Trophoblast cell (in vitro differentiated cells and primary cell): ENCODE measurements at regions not wholly inside any gene's neighbourhood (a gene's known extent, or its start where the extent isn't known, plus 50 kb on each side); places are given as distances from the start of the nearest gene placed in this dataset.

Source experiments
- DNase-seq, 2 donors: peaks; one replicate each; pipeline ENCODE4 v3.0.0-alpha.2; 2016
- H2AFZ ChIP-seq: 2 replicates; pipeline ENCODE4 v1.6.1; 2013; ENCODE audit warnings: low read length, moderate library complexity, mild to moderate bottlenecking; ENCODE audit not compliant: insufficient read depth, poor library complexity
- H2AK5ac ChIP-seq: 2 replicates; pipeline ENCODE4 v1.6.1; 2013; ENCODE audit warnings: mild to moderate bottlenecking, low read length
- H2BK120ac ChIP-seq: 2 replicates; pipeline ENCODE4 v1.6.1; 2013; ENCODE audit warnings: low read length, mild to moderate bottlenecking, moderate library complexity; ENCODE audit not compliant: insufficient read depth, poor library complexity
- H2BK12ac ChIP-seq: 2 replicates; pipeline ENCODE4 v1.6.1; 2013; ENCODE audit warnings: mild to moderate bottlenecking, low read length, moderate library complexity
- H2BK5ac ChIP-seq: 2 replicates; pipeline ENCODE4 v1.6.1; 2013; ENCODE audit warnings: low read length, low read depth, moderate library complexity, mild to moderate bottlenecking; ENCODE audit not compliant: poor library complexity
- H3K14ac ChIP-seq: 2 replicates; pipeline ENCODE4 v1.6.1; 2013; ENCODE audit warnings: mild to moderate bottlenecking, low read length
- H3K18ac ChIP-seq: 2 replicates; pipeline ENCODE4 v1.6.1; 2013; ENCODE audit warnings: mild to moderate bottlenecking, low read length
- H3K23ac ChIP-seq: 2 replicates; pipeline ENCODE4 v1.6.1; 2013; ENCODE audit warnings: low read length
- H3K27ac ChIP-seq: 2 replicates; pipeline ENCODE4 v1.5.1; 2013; ENCODE audit warnings: low read depth, mild to moderate bottlenecking, inconsistent platforms, low read length, moderate library complexity
- H3K27me3 ChIP-seq: 2 replicates; pipeline ENCODE4 v1.6.1; 2013; ENCODE audit warnings: inconsistent platforms, mild to moderate bottlenecking, low read length, moderate library complexity; ENCODE audit not compliant: insufficient read depth
- H3K36me3 ChIP-seq, 2 experiments: 1 replicate in 1 of 2; 2 replicates in 1 of 2; pipeline ENCODE4 v1.6.1; 2013; ENCODE audit warnings: low read length in 2 of 2, mild to moderate bottlenecking in 2 of 2, moderate library complexity in 1 of 2; ENCODE audit not compliant: insufficient read depth in 2 of 2, control insufficient read depth in 1 of 2
- H3K4ac ChIP-seq: 2 replicates; pipeline ENCODE4 v1.6.1; 2013; ENCODE audit warnings: low read depth, mild to moderate bottlenecking, low read length, moderate library complexity
- H3K4me1 ChIP-seq, 2 experiments: 1 replicate in 1 of 2; 2 replicates in 1 of 2; pipeline ENCODE4 v1.6.1; 2013; ENCODE audit warnings: low read length in 2 of 2, mild to moderate bottlenecking in 2 of 2, moderate library complexity in 1 of 2; ENCODE audit not compliant: insufficient read depth in 2 of 2, control insufficient read depth in 1 of 2
- H3K4me2 ChIP-seq: 2 replicates; pipeline ENCODE4 v1.6.1; 2013; ENCODE audit warnings: inconsistent platforms, mild to moderate bottlenecking, low read length, moderate library complexity
- H3K4me3 ChIP-seq: 2 replicates; pipeline ENCODE4 v1.5.1; 2013; ENCODE audit warnings: mild to moderate bottlenecking, low read depth, low read length, inconsistent platforms
- H3K79me1 ChIP-seq: one replicate; pipeline ENCODE4 v1.6.1; 2013; ENCODE audit warnings: low read length
- H3K79me2 ChIP-seq: 2 replicates; pipeline ENCODE4 v1.6.1; 2013; ENCODE audit warnings: low read length, mild to moderate bottlenecking; ENCODE audit not compliant: control insufficient read depth, insufficient read depth, poor library complexity
- H3K9ac ChIP-seq: 2 replicates; pipeline ENCODE4 v1.6.1; 2013; ENCODE audit warnings: mild to moderate bottlenecking, low read length
- H3K9me3 ChIP-seq: 2 replicates; pipeline ENCODE4 v1.6.1; 2013; ENCODE audit warnings: low read depth, mild to moderate bottlenecking, control low read depth, inconsistent platforms, low read length; ENCODE audit not compliant: insufficient read depth
- H4K12ac ChIP-seq: 2 replicates; pipeline ENCODE4 v1.6.1; 2013; ENCODE audit warnings: low read depth, mild to moderate bottlenecking, low read length, moderate library complexity
- H4K8ac ChIP-seq: 2 replicates; pipeline ENCODE4 v1.6.1; 2013; ENCODE audit warnings: low read depth, mild to moderate bottlenecking, low read length, moderate library complexity
- H4K91ac ChIP-seq: one replicate; pipeline ENCODE4 v1.6.1; 2013; ENCODE audit warnings: low read depth, mild to moderate bottlenecking, low read length, moderate library complexity
- WGBS: extraction: QIAGEN DNeasy Blood & Tissue Kit; methylation state at CpG from one replicate; pipeline ENCODE4 v1.1.7; 2013; ENCODE audit warnings: missing lambda C conversion rate; ENCODE audit not compliant: insufficient read length, insufficient coverage; ENCODE audit errors: extremely low coverage; 5-methylcytosine and 5-hydroxymethylcytosine counted together

DNA sequence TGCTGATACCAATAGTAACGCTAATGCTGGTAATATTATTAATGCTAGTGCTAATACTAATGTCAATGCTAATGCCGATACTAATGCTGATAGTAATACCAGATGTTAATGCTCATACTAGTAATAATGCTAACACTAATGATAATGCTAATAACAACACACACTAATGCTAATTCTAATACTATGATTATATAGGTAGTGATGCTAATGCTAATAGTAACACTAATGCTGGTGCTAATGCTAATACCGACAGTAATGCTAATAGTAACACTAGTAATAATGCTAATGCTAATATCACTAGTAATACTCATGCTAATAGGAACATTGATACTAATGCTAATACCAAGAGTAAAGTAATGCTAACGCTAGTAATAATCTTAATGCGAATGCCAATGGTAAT lies 406.4 kb upstream of the RNF32 start:
- no peak overlapping the region for H2BK120ac ChIP-seq
- no peak overlapping the region for H3K18ac ChIP-seq
- no peak for DNase-seq
- no peak overlapping the region for H2AK5ac ChIP-seq
- H3K79me1 ChIP-seq: no peaks in the 10 kb centered on the region
- H2BK5ac ChIP-seq: no peak overlapping the region
- H4K91ac ChIP-seq: no peak overlapping the region
- no peak overlapping the region for H3K23ac ChIP-seq
- no peak overlapping the region for H2BK12ac ChIP-seq
- no peaks in the 10 kb centered on the region for H3K4me1 ChIP-seq
- H3K4me3 ChIP-seq: no peak overlapping the region
- H3K4me2 ChIP-seq: no peak overlapping the region
- no peak overlapping the region for H3K4ac ChIP-seq
- H3K27me3 ChIP-seq: no peaks in the 10 kb centered on the region
- H3K14ac ChIP-seq: no peak overlapping the region
- no peak overlapping the region for H3K27ac ChIP-seq
- H3K36me3 ChIP-seq: no peaks in the 10 kb centered on the region
- WGBS: no CpG with 5 or more reads among the region's 5 CpGs
- no peaks in the 10 kb centered on the region for H3K79me2 ChIP-seq
- H2AFZ ChIP-seq: no peak overlapping the region
- H3K9ac ChIP-seq: no peak overlapping the region
- H3K9me3 ChIP-seq: peaks cover 11% of the 10 kb centered on the region
- no peak overlapping the region for H4K12ac ChIP-seq
- H4K8ac ChIP-seq: no peak overlapping the region

DNA sequence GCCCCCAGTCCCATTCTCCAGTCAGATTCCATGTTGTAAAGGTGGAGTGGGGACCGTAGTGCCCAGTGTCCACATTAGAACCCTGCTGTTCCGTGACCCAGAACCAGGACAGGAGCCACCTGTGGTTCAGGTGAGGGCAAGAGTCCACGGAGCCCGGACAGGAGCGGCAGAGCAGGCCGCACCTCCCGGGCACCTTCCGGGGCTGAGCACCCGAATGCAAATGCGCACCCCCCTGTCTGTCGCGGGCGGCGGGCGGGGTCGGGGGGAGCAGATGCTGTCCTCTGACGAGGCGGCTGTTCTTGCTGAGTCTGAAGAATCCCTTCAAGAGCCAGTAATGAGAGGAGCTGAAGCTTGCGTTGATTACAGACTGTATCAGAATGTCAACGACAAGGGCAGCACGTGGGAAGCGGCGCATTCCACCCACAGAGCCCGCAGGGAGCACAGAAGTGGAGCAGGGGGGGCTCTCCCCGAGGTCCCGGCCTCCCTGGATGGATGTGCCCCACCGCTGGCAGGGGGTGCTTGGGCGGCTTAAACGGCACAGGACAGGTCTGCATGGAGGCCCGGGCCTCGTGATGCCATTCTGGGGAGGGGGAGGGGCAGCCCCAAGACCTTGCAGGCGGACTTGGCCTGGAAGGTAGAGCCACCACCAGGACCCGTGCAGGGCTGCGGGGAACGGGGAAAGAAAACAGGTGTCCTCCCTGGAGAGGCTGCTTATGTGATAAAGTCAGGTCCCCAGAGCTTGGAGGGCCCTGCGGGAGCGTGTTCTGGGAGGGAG lies 407.5 kb upstream of the RNF32 start:
- no peak overlapping the region for H4K12ac ChIP-seq
- no peak overlapping the region for H3K23ac ChIP-seq
- peaks cover 13% of the 10 kb centered on the region for H3K9me3 ChIP-seq
- H2AK5ac ChIP-seq: no peak overlapping the region
- H3K4me2 ChIP-seq: no peak overlapping the region
- H2BK12ac ChIP-seq: no peak overlapping the region
- H3K4ac ChIP-seq: no peak overlapping the region
- no peak overlapping the region for H3K27ac ChIP-seq
- H3K4me1 ChIP-seq: no peaks in the 10 kb centered on the region
- H3K14ac ChIP-seq: no peak overlapping the region
- no peaks in the 10 kb centered on the region for H3K27me3 ChIP-seq
- H2BK120ac ChIP-seq: no peak overlapping the region
- DNase-seq: no peak
- H3K36me3 ChIP-seq: no peaks in the 10 kb centered on the region
- H3K79me2 ChIP-seq: no peaks in the 10 kb centered on the region
- no peaks in the 10 kb centered on the region for H3K79me1 ChIP-seq
- WGBS: no CpG with 5 or more reads among the region's 37 CpGs
- no peak overlapping the region for H3K9ac ChIP-seq
- no peak overlapping the region for H4K8ac ChIP-seq
- H4K91ac ChIP-seq: no peak overlapping the region
- H3K18ac ChIP-seq: no peak overlapping the region
- H3K4me3 ChIP-seq: no peak overlapping the region
- H2AFZ ChIP-seq: no peak overlapping the region
- no peak overlapping the region for H2BK5ac ChIP-seq

DNA sequence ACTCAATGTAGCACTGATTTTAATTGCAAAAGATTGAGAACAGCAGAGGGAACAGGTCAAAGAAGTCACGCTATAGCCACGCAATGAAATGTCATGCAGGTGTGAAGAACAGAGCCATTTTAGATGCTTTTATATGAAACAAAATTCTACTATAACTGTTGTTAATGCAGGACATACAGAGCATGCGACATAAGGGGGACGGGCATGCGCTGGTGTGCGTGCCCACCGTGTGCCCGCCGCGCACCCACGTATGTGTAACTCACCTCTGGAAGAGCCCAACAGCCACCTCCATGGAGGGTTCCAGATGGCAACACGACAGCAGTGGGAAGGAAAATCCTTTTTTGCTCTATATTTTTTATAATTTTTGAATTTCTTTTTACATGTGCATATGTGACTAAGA lies 410.0 kb upstream of the RNF32 start:
- Histone ChIP-seq H2BK5ac (no peak overlapping the region), H2AFZ (no peak overlapping the region), H4K91ac (no peak overlapping the region), H3K23ac (no peak overlapping the region), H2BK120ac (no peak overlapping the region), H3K79me2 (no peaks in the 10 kb centered on the region), H3K18ac (no peak overlapping the region), H3K4me1 (no peaks in the 10 kb centered on the region), H3K14ac (no peak overlapping the region), H3K4me2 (no peak overlapping the region), H3K9ac (no peak overlapping the region), H3K27me3 (no peaks in the 10 kb centered on the region), H3K4me3 (no peak overlapping the region), H4K12ac (no peak overlapping the region), H3K4ac (no peak overlapping the region), H3K79me1 (no peaks in the 10 kb centered on the region), H3K9me3 (peaks cover 4% of the 10 kb centered on the region), H4K8ac (no peak overlapping the region), H3K36me3 (no peaks in the 10 kb centered on the region), H2AK5ac (no peak overlapping the region), H3K27ac (no peak overlapping the region), H2BK12ac (no peak overlapping the region)
- no CpG with 5 or more reads among the region's 12 CpGs for WGBS
- no peak for DNase-seq

DNA sequence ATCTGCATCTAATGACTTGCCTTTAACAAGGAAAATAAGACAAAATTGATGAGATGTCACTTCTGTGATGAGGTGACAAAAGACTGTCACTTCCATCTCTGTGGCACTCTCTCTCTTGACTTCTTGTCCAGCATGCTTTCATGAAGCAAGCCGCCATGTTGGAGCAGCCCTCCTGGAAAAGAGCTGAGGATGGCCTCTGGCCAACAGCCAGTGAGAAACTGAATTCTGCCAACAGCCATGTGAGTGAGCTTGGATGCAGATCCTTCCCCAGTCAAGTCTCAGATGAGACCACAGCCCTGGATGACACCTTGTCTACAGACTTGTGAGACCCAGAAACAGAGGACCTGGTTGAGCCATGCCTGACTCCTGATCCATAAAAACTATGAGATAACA lies 412.6 kb upstream of the SHH start:
- DNase-seq: no peak
- Histone ChIP-seq H3K18ac (no peak overlapping the region), H4K12ac (no peak overlapping the region), H3K79me1 (no peaks in the 10 kb centered on the region), H3K4me3 (no peak overlapping the region), H4K8ac (no peak overlapping the region), H2AFZ (no peak overlapping the region), H3K23ac (no peak overlapping the region), H2AK5ac (no peak overlapping the region), H3K4ac (no peak overlapping the region), H3K27me3 (no peaks in the 10 kb centered on the region), H3K9me3 (peaks cover 5% of the 10 kb centered on the region), H4K91ac (no peak overlapping the region), H3K79me2 (no peaks in the 10 kb centered on the region), H3K9ac (no peak overlapping the region), H2BK12ac (no peak overlapping the region), H2BK5ac (no peak overlapping the region), H3K4me2 (no peak overlapping the region), H3K4me1 (no peaks in the 10 kb centered on the region), H3K27ac (no peak overlapping the region), H3K14ac (no peak overlapping the region), H3K36me3 (no peaks in the 10 kb centered on the region), H2BK120ac (no peak overlapping the region)
- WGBS: no CpG with 5 or more reads among the region's 1 CpG
